NT2/D1 (cell line): ENCODE measurements at regions not wholly inside any gene's neighbourhood (a gene's known extent, or its start where the extent isn't known, plus 50 kb on each side); places are given as distances from the start of the nearest gene placed in this dataset.

Source experiments
- SUZ12 ChIP-seq: IDR thresholded peaks from 2 replicates; pipeline ENCODE4 v1.6.1; 2011; ENCODE audit not compliant: insufficient read length, insufficient read depth; ENCODE audit errors: extremely low read depth
- YY1 ChIP-seq: IDR thresholded peaks from 2 replicates; pipeline ENCODE4 v1.6.1; 2011; ENCODE audit not compliant: insufficient read length, insufficient read depth
- ZNF274 ChIP-seq: IDR thresholded peaks from 2 replicates; pipeline ENCODE4 v1.6.1; 2011; ENCODE audit warnings: mild to moderate bottlenecking, low read depth, low read length

- no peak for TF ChIP-seq ZNF274
- no peak for TF ChIP-seq YY1
- TF ChIP-seq SUZ12: no peak
Observed at GRCh38 chr13:74191410-74191809, 57.2 kb upstream of the KLF12 start.
